DOHH2 (cell line): ENCODE measurements at regions not wholly inside any gene's neighbourhood (a gene's known extent, or its start where the extent isn't known, plus 50 kb on each side); places are given as distances from the start of the nearest gene placed in this dataset.

ENCODE experiments used
- EZH2phosphoT487 ChIP-seq: fragments of 200-600 bp; sonication (generic); IDR thresholded peaks from 2 replicates; pipeline ENCODE4 v1.6.1; 2017; ENCODE audit warnings: borderline replicate concordance, mild to moderate bottlenecking, antibody characterized with exemption, low read length, moderate library complexity, mixed read lengths
- TF ChIP-seq, protein P1 (sequence below): fragments of 200-600 bp; sonication (generic); IDR thresholded peaks from one replicate; pipeline ENCODE4 v1.5.1; 2014; ENCODE audit warnings: antibody characterized with exemption, mild to moderate bottlenecking, low read depth, low read length; ENCODE audit not compliant: poor library complexity, severe bottlenecking

DNA sequence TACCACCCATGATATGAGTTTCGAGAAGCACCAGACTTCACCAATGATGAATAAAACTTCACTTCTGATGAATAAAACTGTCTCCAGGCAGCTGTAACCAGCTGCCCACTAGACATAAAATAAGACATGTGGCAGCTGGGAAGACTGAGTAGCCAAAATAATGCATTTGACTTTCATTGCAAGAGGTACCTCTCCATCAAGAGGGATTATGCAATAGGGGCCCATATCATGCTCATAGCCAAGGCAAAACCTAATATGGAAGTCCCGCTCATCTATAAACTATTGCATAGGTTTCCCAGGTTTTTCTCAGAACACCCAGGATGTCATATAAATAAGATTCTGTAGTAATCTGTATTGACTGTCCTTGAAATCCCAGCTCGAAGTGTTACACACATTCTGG is 155.5 kb downstream of the SIM1 start:
- TF ChIP-seq, protein P1, sequence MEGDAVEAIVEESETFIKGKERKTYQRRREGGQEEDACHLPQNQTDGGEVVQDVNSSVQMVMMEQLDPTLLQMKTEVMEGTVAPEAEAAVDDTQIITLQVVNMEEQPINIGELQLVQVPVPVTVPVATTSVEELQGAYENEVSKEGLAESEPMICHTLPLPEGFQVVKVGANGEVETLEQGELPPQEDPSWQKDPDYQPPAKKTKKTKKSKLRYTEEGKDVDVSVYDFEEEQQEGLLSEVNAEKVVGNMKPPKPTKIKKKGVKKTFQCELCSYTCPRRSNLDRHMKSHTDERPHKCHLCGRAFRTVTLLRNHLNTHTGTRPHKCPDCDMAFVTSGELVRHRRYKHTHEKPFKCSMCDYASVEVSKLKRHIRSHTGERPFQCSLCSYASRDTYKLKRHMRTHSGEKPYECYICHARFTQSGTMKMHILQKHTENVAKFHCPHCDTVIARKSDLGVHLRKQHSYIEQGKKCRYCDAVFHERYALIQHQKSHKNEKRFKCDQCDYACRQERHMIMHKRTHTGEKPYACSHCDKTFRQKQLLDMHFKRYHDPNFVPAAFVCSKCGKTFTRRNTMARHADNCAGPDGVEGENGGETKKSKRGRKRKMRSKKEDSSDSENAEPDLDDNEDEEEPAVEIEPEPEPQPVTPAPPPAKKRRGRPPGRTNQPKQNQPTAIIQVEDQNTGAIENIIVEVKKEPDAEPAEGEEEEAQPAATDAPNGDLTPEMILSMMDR: no peak
- TF ChIP-seq EZH2phosphoT487: no peak
